IMR-90 (cell line): ENCODE measurements at regions not wholly inside any gene's neighbourhood (a gene's known extent, or its start where the extent isn't known, plus 50 kb on each side); places are given as distances from the start of the nearest gene placed in this dataset.

ENCODE experiments used
- BHLHE40 ChIP-seq: fragments of 150-350 bp; IDR thresholded peaks from 2 replicates; pipeline ENCODE4 v1.6.1; 2016; ENCODE audit warnings: mild to moderate bottlenecking, low read depth, low read length
- CEBPB ChIP-seq: IDR thresholded peaks from 2 replicates; pipeline ENCODE4 v1.6.1; 2012; ENCODE audit warnings: low read depth, low read length, improper control_type of control experiment
- CHD1 ChIP-seq: IDR thresholded peaks from 2 replicates; pipeline ENCODE4 v1.6.1; 2012; ENCODE audit warnings: low read depth, low read length, improper control_type of control experiment
- POLR2A ChIP-seq: IDR thresholded peaks from 2 replicates; pipeline ENCODE4 v1.6.1; 2012; ENCODE audit warnings: mild to moderate bottlenecking, low read depth, low read length
- TF ChIP-seq, protein P1 (sequence below): conservative IDR thresholded peaks from 2 replicates; pipeline ENCODE4 v1.5.1; 2012; ENCODE audit warnings: mild to moderate bottlenecking, low read depth, low read length, improper control_type of control experiment

DNA sequence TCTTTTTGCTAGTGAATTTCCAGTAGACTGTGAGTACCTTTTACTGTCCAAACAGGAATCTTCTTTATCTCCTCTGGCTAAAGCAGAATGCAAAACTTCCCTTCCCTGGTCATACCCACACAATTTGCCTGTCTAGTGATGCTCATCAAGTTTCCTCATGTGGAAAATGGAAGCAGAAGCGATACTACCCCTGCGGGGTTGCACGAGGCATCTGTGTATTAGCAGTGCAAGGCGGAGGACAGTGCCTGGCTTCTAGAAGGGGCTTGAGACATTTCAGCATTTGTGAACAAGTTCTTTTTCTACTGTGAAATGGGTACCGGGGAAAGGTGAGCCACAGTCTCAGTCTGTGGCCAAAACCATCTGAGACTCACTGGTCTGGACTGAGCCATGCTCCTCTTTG, 340.9 kb downstream of the AACS start:
- TF ChIP-seq, protein P1, sequence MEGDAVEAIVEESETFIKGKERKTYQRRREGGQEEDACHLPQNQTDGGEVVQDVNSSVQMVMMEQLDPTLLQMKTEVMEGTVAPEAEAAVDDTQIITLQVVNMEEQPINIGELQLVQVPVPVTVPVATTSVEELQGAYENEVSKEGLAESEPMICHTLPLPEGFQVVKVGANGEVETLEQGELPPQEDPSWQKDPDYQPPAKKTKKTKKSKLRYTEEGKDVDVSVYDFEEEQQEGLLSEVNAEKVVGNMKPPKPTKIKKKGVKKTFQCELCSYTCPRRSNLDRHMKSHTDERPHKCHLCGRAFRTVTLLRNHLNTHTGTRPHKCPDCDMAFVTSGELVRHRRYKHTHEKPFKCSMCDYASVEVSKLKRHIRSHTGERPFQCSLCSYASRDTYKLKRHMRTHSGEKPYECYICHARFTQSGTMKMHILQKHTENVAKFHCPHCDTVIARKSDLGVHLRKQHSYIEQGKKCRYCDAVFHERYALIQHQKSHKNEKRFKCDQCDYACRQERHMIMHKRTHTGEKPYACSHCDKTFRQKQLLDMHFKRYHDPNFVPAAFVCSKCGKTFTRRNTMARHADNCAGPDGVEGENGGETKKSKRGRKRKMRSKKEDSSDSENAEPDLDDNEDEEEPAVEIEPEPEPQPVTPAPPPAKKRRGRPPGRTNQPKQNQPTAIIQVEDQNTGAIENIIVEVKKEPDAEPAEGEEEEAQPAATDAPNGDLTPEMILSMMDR, result no peak
- TF ChIP-seq POLR2A, result no peak
- no peak for TF ChIP-seq CHD1
- no peak for TF ChIP-seq BHLHE40
- TF ChIP-seq CEBPB, result no peak
